SK-N-SH treated with all-trans-retinoic acid at 6 μM for 48 hours (cell line): ENCODE measurements at regions not wholly inside any gene's neighbourhood (a gene's known extent, or its start where the extent isn't known, plus 50 kb on each side); places are given as distances from the start of the nearest gene placed in this dataset.

ENCODE experiments used
- ATAC-seq: fragments of 200-7000 bp; cut with Tn5 transposase; 3 replicates; pipeline ENCODE4 v1.9.1; 2020; ENCODE audit warnings: mild to moderate bottlenecking, moderate library complexity
- ARNTL ChIP-seq: fragments of 450-650 bp; formaldehyde crosslinking; IDR thresholded peaks from 2 replicates; pipeline ENCODE4 v1.5.0; 2020; ENCODE audit warnings: low read depth, mild to moderate bottlenecking, moderate library complexity, borderline replicate concordance
- BACH2 ChIP-seq: fragments of 250-450 bp; sonication (Bioruptor Pico); IDR thresholded peaks from 2 replicates; pipeline ENCODE4 v1.9.0; 2021; ENCODE audit warnings: mild to moderate bottlenecking, borderline replicate concordance
- ESRRG ChIP-seq: fragments of 250-450 bp; sonication (Bioruptor Pico); IDR thresholded peaks from 2 replicates; pipeline ENCODE4 v1.6.1; 2021; ENCODE audit warnings: mild to moderate bottlenecking
- GLIS3 ChIP-seq: fragments of 250-450 bp; sonication (Bioruptor Pico); IDR thresholded peaks from 2 replicates; pipeline ENCODE4 v1.5.0; 2020; ENCODE audit warnings: mild to moderate bottlenecking, moderate library complexity
- ISL1 ChIP-seq: fragments of 250-450 bp; sonication (Bioruptor Pico); IDR thresholded peaks from 2 replicates; pipeline ENCODE4 v2.1.2; 2022; ENCODE audit warnings: mild to moderate bottlenecking, moderate library complexity
- OSR1 ChIP-seq: fragments of 250-450 bp; sonication (Bioruptor Pico); IDR thresholded peaks from 2 replicates; pipeline ENCODE4 v1.8.0; 2022; ENCODE audit warnings: moderate library complexity, mild to moderate bottlenecking, inconsistent platforms
- PPARA ChIP-seq: fragments of 250-450 bp; sonication (Bioruptor Pico); IDR thresholded peaks from 2 replicates; pipeline ENCODE4 v1.5.0; 2020; ENCODE audit warnings: mild to moderate bottlenecking, borderline replicate concordance
- RARB ChIP-seq: fragments of 250-450 bp; sonication (Bioruptor Pico); IDR thresholded peaks from 2 replicates; pipeline ENCODE4 v1.8.0; 2021; ENCODE audit warnings: mild to moderate bottlenecking, moderate library complexity
- SNAI2 ChIP-seq: fragments of 250-450 bp; sonication (Bioruptor Pico); IDR thresholded peaks from 2 replicates; pipeline ENCODE4 v1.5.0; 2020; ENCODE audit warnings: mild to moderate bottlenecking, moderate library complexity
- TCF4 ChIP-seq: fragments of 250-450 bp; sonication (Bioruptor Pico); IDR thresholded peaks from 2 replicates; pipeline ENCODE4 v1.8.0; 2021; ENCODE audit warnings: mild to moderate bottlenecking, moderate library complexity, borderline replicate concordance
- TOX ChIP-seq: fragments of 250-450 bp; sonication (Bioruptor Pico); IDR thresholded peaks from 2 replicates; pipeline ENCODE4 v1.8.0; 2021; ENCODE audit warnings: mild to moderate bottlenecking, moderate library complexity, borderline replicate concordance
- TSHZ2 ChIP-seq: fragments of 250-450 bp; sonication (Bioruptor Pico); IDR thresholded peaks from 2 replicates; pipeline ENCODE4 v1.5.0; 2020; ENCODE audit warnings: mild to moderate bottlenecking, moderate library complexity
- ZC3H10 ChIP-seq: fragments of 250-450 bp; sonication (Bioruptor Pico); IDR thresholded peaks from 2 replicates; pipeline ENCODE4 v1.5.1; 2021; ENCODE audit warnings: mild to moderate bottlenecking, moderate library complexity
- ZFP3 ChIP-seq: fragments of 250-450 bp; sonication (Bioruptor Pico); IDR thresholded peaks from 2 replicates; pipeline ENCODE4 v1.5.0; 2020; ENCODE audit warnings: mild to moderate bottlenecking, moderate library complexity
- ZFP30 ChIP-seq: fragments of 450-650 bp; formaldehyde crosslinking; IDR thresholded peaks from 2 replicates; pipeline ENCODE4 v1.5.0; 2022; ENCODE audit warnings: mild to moderate bottlenecking, moderate library complexity
- ZNF565 ChIP-seq: fragments of 450-650 bp; formaldehyde crosslinking; conservative IDR thresholded peaks from 2 replicates; pipeline ENCODE4 v1.5.0; 2020; ENCODE audit warnings: low read depth, mild to moderate bottlenecking, moderate library complexity
- ZNF70 ChIP-seq: fragments of 450-650 bp; formaldehyde crosslinking; IDR thresholded peaks from 2 replicates; pipeline ENCODE4 v1.5.0; 2020; ENCODE audit warnings: mild to moderate bottlenecking, moderate library complexity
- ZNF8 ChIP-seq: fragments of 450-650 bp; formaldehyde crosslinking; IDR thresholded peaks from 2 replicates; pipeline ENCODE4 v1.5.0; 2020; ENCODE audit warnings: mild to moderate bottlenecking, moderate library complexity
- TF ChIP-seq, protein P1 (sequence below): fragments of 250-450 bp; sonication (Bioruptor Pico); IDR thresholded peaks from 2 replicates; pipeline ENCODE4 v1.5.1; 2020; ENCODE audit warnings: low read depth, mild to moderate bottlenecking, moderate library complexity
- TF ChIP-seq, protein P2 (sequence below): fragments of 250-450 bp; sonication (Bioruptor Pico); IDR thresholded peaks from 2 replicates; pipeline ENCODE4 v1.5.1; 2021; ENCODE audit warnings: mild to moderate bottlenecking, moderate library complexity

DNA sequence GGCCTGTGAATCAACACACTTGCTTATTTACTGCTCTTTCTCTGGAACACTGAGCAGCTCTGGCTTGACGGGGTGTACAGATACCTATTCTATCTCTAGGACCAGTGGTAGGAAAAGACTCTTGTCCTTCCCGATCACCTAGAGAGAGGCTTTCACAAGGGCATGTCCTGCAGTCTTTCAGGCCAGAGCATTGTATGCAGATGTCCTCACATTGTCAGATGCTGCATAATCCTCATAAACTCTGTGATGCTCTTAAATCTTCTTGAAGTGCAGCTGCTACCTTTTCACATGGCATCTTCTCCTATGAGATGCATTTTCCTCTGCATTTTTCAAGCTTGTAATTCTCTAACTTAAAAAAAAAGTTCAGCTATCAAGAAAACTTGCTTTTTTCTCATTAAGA is 369.4 kb downstream of the OLFM4 start:
- no peak for ATAC-seq
- TF ChIP-seq ARNTL (CRISPR knock-in tag): no peak
- no peak for TF ChIP-seq ISL1 (CRISPR knock-in tag)
- TF ChIP-seq TSHZ2: no peak
- TF ChIP-seq ZC3H10 (CRISPR knock-in tag): no peak
- TF ChIP-seq GLIS3 (CRISPR knock-in tag): no peak
- TF ChIP-seq, protein P1, sequence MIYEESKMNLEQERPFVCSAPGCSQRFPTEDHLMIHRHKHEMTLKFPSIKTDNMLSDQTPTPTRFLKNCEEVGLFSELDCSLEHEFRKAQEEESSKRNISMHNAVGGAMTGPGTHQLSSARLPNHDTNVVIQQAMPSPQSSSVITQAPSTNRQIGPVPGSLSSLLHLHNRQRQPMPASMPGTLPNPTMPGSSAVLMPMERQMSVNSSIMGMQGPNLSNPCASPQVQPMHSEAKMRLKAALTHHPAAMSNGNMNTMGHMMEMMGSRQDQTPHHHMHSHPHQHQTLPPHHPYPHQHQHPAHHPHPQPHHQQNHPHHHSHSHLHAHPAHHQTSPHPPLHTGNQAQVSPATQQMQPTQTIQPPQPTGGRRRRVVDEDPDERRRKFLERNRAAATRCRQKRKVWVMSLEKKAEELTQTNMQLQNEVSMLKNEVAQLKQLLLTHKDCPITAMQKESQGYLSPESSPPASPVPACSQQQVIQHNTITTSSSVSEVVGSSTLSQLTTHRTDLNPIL: no peak
- TF ChIP-seq ESRRG (CRISPR knock-in tag): no peak
- TF ChIP-seq BACH2 (CRISPR knock-in tag): no peak
- TF ChIP-seq ZFP30: no peak
- TF ChIP-seq ZNF8: no peak
- no peak for TF ChIP-seq RARB (CRISPR knock-in tag)
- TF ChIP-seq, all 23 proteins: peak for 0

- TF ChIP-seq ISL1 (CRISPR knock-in tag) (no peak), ZC3H10 (CRISPR knock-in tag) (no peak), PPARA (CRISPR knock-in tag) (no peak), ZFP30 (no peak), TCF4 (CRISPR knock-in tag) (no peak), ZNF565 (CRISPR knock-in tag) (no peak)
- ATAC-seq: no peak
Measured at GRCh38 chr13:53405616-53406015, 377.0 kb downstream of the OLFM4 start.

DNA sequence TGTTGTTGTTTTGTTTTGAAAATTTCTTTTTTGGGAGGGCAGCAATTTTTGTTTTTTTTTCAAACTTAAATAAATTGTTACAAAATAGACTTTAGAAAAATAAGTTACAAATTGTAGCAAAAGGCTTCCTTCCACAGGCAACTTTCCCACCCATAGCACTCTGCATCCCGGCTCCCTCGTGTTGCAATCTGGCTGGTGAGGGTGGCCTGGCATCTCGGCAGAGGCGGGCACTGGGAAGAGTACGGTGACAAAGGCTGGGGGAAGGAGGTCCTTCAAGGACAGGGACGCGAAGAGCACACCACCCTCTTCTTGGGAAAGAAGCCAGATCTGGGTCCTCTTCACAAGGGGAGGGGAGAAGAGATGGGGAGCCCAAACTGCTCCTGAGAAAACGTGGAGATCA is 379.7 kb downstream of the OLFM4 start:
- ATAC-seq: no peak
- no peak for TF ChIP-seq RARB (CRISPR knock-in tag)
- TF ChIP-seq ZFP30: no peak

DNA sequence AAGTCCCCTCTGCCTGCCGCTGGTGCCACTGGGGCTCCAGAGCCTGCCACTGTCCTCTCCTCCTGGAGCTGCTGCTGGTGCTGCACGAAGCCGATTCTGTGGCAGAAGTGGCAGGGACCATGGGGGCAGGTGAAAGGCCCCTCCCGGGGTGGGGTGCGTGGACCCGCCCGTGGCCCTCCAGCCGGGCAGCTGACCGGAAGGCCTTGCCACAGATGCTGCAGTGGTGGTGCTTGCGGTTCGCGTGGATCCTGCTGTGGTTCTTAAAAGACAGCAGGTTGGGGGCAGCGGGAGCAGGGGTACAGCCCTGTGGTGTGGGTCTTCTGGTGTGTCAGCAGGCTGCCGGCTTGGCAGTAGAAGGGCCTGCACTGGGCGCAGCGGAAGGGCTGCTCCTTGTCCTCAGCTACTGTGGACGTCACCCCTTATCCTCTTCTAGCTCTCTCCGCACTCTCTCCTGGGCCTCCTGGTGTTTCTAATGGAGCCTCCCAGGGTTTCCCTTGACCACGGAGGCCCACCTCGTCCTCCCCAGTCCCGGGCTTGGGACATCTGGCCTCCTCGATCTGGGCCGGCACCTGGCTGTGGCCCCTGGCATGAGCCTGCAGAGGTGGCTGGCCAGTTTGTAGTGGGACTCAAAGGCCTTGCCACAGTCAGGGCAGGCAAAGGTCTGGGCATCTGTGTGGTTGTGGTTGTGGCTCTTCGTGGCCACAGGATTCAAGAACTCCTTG is 380.4 kb downstream of the OLFM4 start:
- TF ChIP-seq, protein P2, sequence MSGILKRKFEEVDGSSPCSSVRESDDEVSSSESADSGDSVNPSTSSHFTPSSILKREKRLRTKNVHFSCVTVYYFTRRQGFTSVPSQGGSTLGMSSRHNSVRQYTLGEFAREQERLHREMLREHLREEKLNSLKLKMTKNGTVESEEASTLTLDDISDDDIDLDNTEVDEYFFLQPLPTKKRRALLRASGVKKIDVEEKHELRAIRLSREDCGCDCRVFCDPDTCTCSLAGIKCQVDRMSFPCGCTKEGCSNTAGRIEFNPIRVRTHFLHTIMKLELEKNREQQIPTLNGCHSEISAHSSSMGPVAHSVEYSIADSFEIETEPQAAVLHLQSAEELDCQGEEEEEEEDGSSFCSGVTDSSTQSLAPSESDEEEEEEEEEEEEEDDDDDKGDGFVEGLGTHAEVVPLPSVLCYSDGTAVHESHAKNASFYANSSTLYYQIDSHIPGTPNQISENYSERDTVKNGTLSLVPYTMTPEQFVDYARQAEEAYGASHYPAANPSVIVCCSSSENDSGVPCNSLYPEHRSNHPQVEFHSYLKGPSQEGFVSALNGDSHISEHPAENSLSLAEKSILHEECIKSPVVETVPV (CRISPR knock-in tag): no peak
- TF ChIP-seq GLIS3 (CRISPR knock-in tag) (no peak), ZNF565 (CRISPR knock-in tag) (no peak), ZC3H10 (CRISPR knock-in tag) (no peak), TOX (CRISPR knock-in tag) (no peak), OSR1 (CRISPR knock-in tag) (no peak), ZNF70 (no peak), ZFP3 (CRISPR knock-in tag) (no peak), SNAI2 (CRISPR knock-in tag) (no peak), BACH2 (CRISPR knock-in tag) (no peak), TSHZ2 (no peak)
- ATAC-seq: no peak
